Fibroblast of skin of scalp (primary cell): ENCODE measurements at regions not wholly inside any gene's neighbourhood (a gene's known extent, or its start where the extent isn't known, plus 50 kb on each side); places are given as distances from the start of the nearest gene placed in this dataset.
"Not testable (repeated sequence)": the region's sequence is repeated elsewhere in the genome, so short reads cannot be mapped to it uniquely, and the experiment has no call there.

Experiments used
- DNase-seq: peaks from one replicate; pipeline ENCODE4 v3.0.0-alpha.2; 2013

GRCh38 chr9:16057541-16057940, 504.7 kb downstream of the CCDC171 start:
- DNase-seq, result no peak

DNA sequence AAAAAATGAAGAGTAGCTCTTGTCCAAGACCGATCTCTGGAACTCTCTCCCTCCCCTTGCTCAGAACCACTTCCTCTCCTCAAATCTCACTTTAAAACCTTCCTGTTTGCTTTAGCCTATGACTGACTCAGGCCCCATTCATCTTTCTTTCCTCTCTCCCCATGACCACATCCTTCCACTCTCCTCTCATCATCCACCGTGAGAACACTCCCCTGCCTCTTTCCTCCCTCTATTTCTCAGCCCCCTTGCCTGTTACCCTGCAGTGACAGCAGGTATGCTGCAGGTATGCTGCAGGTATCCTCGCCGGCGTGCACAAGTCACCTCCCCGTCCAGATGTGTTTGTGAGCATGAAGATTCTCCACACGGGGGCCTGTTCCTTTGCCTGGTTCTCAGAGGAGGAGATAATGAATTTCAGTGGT, 505.3 kb downstream of the CCDC171 start:
- DNase-seq, result peak; percentile 73

DNA sequence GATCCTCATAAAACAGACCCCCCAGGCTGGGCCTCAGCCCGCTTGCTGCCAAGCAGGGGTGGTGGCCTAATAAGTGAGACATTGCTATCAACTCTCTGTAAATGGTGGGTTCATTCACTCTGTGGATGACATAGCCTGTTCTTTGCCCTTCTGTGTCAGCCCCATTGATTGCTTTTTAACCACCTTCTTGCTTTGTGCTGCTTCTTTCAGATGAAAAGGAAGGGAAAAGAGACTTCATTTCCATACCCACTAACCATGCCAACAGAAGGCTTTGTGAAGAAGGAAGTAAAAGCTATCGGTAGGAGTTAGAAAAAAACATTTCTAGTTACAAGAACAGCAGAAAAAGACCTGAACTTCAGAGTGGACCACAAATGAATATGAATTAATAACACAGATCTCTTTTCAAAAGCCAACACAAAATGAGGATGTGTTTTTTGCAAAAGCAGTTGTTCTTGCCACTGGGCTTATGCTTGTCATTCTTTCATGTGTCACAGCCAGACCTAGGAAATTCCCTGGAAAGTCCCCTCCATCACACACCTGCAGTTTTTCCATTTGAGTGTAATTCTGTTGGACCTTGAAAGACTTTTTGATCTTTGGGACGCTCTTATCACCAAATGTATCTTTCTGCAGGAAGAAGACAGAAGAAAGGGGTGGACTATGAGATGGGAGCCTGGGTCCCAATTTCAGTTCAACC, 507.7 kb downstream of the CCDC171 start:
- DNase-seq, result no peak

DNA sequence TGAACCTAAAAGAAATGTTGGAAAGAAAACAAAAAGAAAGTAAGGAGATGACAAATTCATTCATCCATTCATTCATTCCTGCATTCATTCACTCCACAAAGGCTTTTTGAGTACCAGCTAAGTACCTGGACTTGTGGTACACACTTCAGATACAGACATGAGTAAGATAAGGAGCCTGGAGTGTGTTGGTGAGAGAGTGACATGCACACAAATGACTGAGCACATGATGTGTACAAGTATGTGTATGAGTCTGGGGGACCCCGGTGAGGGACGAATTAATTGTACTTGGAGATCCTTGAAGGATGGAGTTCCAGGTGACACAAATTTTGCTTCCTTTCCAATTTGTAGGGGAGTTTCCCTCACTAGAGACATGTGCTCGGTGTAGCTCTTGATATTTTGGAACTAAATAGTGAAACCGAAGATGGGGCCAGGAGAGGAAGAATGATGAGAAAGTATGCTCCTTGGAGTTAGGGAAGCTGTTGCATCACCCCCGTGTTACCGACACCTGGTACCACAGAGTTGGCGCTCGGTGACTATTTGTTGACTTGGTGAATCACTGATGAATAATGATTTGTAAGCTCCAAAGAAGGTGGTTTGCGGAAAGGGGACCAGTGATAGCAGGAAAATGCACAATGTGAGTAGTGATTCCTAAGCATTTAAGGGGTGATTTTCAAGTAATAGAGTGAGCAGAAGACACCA, 509.8 kb downstream of the CCDC171 start:
- peak; percentile 57 for DNase-seq

DNA sequence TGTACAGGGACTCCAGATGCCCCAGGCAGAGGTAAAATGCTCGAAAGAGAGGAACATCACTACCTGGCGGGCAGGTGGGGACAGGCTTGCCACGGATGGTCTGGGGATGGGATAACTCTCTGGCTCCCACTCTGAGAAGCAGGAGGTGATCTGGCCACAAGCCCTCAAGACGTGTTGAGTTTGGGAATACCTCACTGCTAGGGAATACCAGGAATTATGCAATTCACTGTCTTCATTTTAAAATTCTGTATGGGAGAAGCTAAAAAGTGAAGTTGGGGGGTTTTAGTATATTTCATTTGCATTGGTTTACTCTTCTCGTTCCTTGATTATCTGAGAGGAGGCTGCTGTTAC, 510.4 kb downstream of the CCDC171 start:
- DNase-seq, result no peak

DNA sequence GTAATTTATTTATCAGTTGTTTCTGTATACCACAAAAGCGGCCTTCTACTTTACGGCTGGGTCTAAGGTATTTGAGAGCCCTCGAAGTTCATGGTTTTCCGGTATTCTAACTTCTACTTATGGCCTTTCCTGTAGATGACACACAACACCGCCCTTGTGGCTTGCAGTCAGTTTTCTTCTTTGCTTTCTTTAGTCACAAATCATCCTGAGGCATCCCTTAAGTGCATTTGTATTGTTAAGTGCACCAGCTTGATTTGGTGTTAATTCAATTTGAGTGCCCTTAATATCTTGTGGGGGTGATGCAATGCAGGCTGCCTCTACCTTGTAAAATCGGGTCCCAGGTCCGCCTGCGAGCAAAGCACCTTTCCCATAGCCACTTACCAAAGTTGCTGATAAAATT, 511.9 kb downstream of the CCDC171 start:
- no peak for DNase-seq

DNA sequence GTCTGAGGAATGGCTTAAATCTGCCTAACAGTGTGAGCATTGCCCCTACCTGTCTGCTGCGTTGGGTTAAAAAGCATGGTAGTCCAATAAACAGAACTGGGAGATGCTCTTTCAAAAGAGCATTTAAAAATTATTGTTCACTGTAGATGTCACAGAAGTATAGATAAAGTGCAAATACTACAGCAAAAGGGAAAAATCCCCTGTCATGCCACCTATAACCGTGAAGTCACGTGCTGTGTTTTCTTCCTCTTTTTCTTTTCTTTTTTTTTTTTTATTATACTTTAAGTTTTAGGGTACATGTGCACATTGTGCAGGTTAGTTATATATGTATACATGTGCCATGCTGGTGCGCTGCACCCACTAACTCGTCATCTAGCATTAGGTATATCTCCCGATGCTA, 513.4 kb downstream of the CCDC171 start:
- DNase-seq, result not testable (repeated sequence)

DNA sequence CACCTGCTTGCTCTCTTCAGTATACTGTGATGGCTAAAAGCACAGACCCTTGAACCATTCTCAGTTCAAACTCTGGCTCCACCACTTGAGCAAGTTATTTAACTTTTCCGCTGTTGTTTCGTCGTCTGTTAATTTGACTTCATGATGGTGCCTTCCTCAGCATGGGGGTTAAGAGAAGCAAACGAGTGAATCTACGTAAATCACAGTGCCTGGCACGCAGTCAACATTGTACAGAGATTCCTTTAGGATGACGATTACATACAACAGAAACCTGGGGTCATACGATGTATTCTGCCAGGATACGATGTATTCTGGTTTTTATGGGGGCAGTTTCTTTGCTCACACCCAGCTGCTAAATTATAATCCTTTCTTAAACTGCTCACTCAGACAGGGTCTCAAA, 515.6 kb downstream of the CCDC171 start:
- DNase-seq, result peak; percentile 54

GRCh38 chr9:16069249-16069648, 516.4 kb downstream of the CCDC171 start:
- no peak for DNase-seq

GRCh38 chr9:16069671-16070454, 517.0 kb downstream of the CCDC171 start:
- DNase-seq, result peak; percentile 78

GRCh38 chr9:16070455-16071145, 517.8 kb downstream of the CCDC171 start:
- no peak for DNase-seq

DNA sequence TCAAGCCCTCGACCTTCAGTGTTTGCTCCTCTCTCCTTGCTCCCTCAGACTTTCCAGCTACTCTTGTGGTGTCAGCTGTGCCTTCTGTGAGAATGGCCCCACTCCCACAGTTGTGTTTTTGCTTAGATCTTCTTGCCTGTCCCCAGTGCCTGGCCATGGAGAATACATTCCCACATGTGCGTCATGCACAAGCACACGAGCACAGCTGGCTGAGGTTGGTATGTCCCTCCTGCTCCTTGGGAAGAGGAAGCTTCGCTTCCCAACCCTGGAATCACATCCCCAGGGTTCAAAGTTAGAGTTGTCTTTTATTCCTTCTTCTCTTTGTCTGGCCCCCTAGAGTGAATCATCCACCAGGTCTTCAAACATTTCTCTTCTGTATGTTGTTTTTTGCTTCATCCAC, 518.6 kb downstream of the CCDC171 start:
- DNase-seq, result peak; percentile 42

DNA sequence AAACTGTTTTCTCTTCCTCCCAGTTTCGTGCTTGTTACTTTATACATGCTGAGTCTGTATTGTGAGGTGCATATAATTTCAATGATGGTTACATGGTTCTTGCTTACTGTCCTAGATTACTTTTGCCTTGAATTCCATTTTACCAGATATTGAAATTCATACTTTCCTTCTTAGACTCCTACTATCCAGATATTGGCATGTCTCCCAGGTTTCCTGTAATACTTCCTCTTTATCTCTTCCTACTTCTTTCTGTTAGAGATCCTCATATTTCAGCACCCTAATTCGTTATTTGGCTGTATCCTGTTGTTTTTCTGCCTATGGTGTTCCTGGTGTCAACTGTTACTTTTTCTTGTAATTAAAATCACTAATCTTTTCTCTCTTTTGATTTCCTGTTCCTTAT, 522.1 kb downstream of the CCDC171 start:
- peak; percentile 56 for DNase-seq

- peak; percentile 51 for DNase-seq
These were observed 522.9 kb downstream of the CCDC171 start for GRCh38 chr9:16075696-16076095.

DNA sequence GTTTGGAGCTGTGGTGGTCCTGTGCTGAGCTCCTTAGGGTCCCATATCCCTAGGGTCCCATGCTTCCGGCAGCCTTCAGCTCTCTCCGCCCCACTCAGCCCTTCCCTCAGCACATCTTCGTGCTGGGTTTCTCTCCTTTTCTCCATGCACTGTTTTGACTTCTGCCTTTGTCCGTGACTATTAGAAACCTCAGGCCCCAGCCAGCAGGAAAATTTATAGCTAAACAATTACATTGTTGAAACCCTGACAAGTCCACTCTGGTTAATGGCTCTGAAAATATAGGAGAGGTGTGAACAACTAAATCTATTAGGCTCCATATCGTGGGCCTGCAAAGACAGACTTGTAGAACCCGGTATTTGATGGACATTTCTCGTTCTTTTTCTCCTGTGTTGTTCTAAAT, 523.7 kb downstream of the CCDC171 start:
- DNase-seq, result no peak

GRCh38 chr9:16082796-16083195, 530.0 kb downstream of the CCDC171 start:
- DNase-seq, result no peak

DNA sequence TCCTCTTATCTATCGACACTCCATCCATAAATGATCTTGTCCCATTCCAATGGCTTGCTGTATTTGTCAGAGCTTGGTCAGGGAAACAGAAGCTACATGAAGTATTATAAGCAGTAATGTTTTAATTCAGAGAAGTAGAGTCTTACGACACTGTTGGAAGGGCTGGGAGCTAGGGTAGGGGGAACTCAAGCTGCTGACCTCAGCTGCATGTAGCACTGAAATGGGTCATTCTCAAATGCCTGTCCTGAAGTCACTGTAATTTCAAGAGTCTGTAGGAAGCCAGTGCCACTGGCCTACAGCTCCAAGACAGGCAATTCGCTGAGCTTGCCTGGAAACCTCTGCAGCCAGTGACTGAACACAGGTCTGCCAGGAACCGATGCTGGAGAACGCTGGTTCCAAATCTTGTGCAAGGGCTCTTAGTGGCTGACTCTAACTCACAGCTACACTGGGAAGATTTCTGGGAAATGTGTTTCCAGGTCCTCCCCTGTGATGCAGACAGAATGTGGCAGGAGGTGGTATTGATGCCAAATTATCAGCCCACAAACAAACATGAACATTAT, 532.4 kb downstream of the CCDC171 start:
- DNase-seq, result no peak

DNA sequence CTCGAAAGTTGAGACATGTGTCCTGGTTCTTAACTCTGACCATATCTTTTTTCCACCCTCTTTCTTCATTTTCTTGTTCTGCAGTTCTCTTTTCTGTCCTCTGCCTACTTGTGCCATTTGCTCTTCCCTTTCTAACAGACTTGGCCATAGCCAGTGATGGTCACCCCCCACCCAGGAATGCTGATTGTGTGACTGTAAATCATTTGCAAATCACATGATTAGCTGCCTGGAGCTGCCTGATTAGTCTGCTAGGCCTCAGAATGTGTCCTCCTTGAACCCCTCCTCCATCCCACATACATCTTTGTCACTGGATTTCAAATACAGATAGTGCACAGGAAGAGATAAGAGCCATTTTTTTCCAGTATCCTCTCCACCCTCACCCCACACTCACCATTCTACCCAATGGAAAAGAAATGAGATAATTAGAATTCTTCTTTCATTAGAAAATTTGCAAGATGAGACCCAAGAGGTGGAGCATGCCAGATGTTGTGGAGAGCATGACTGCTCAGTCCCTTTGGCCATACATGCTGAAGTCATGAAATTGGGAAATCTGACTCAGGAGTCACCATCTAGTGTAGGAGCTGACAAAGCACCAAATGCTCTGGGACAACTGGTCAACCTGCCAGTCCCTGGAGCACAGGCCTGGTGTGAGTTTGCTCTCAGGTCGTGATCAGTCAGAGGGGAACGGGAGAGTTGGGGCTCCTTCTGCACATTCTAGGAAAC, 538.2 kb downstream of the CCDC171 start:
- DNase-seq, result peak; percentile 35

DNA sequence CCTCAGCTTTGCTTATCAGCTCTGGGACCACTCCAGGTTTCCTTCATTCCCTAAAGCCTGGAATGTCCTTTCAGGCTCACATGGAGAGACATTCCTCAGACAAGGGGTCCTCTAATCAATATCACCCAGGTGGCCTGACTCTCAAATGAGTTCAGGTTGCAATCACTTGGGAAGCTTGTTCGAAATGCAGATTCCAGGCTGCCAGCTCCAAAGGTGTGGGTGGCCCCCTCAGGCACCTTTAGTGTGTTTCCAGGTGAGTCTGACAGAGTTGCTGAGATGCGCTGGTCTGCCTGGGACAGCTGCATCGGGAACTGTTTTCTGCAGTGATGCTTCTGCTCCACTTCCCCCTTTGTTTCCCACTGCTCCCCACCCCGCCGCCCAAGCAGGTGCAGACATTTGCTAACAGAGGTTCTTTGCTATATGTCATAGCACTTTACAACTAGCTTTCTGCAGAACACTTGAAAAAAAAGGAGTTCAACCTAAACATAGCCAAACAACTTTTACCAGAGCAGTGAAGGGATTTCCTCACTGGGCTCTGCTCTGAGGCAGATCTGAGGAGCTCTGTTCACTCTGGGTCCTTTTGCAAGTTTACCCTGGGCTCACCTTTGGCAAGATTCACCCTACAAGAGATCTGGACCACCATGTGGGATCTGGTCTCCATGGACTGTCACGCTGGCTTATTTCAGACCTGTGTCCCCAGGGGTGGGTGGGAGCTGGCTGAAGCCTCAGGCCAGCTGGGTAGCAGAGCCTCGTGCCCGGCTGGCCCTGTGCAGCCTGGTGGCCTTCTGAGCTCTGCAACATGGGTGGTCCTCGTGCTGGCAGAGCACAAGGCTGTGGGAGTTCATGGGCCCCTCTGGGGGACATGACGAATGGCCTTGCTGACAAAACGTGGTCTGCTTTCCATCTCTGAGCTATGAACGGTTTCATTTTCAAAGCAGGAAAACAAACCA, 539.6 kb downstream of the CCDC171 start:
- DNase-seq, result peak; percentile 70

DNA sequence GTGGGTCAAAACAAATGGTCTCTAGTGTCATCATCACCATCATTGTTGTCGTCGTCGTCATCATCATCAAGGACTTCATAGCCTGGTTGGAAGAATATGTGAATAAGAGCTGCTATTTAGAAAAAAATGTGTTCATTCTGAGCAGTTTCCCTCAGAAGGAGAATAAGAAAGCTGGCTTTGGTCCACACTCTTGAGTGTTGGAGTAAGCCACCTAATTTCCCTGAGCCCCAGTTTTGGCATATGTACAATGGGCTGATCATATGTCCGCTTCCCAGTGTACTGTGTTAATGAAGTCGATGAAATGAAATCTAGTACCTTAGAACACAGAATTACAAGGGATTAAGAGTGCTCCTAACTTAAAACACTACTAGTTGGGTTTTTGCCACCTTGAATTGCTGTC, 545.5 kb downstream of the CCDC171 start:
- DNase-seq, result no peak
